SJSA1 (cell line): ENCODE measurements at regions not wholly inside any gene's neighbourhood (a gene's known extent, or its start where the extent isn't known, plus 50 kb on each side); places are given as distances from the start of the nearest gene placed in this dataset.

Source experiments
- DNase-seq, 2 experiments: peaks; one replicate each; pipeline ENCODE4 v3.0.0-alpha.2; 2015 to 2020; ENCODE audit warnings: low spot score in 2 of 2, low read depth in 1 of 2
- H3K27ac ChIP-seq: fragments of 250-450 bp; sonication (Bioruptor Pico); 2 replicates; pipeline ENCODE4 v1.5.1; 2020; ENCODE audit warnings: mild to moderate bottlenecking, moderate library complexity
- H3K27me3 ChIP-seq: fragments of 250-450 bp; sonication (Bioruptor Pico); replicated peaks from 2 replicates; pipeline ENCODE4 v1.5.1; 2020; ENCODE audit warnings: mild to moderate bottlenecking, moderate library complexity
- H3K36me3 ChIP-seq: fragments of 250-450 bp; sonication (Bioruptor Pico); 2 replicates; pipeline ENCODE4 v1.5.1; 2020; ENCODE audit warnings: mild to moderate bottlenecking
- H3K4me1 ChIP-seq: fragments of 250-450 bp; sonication (Bioruptor Pico); replicated peaks from 2 replicates; pipeline ENCODE4 v1.6.1; 2021; ENCODE audit warnings: mild to moderate bottlenecking
- H3K4me3 ChIP-seq: fragments of 250-450 bp; sonication (Bioruptor Pico); 2 replicates; pipeline ENCODE4 v1.5.1; 2020; ENCODE audit warnings: mild to moderate bottlenecking
- H3K9me3 ChIP-seq: fragments of 250-450 bp; sonication (Bioruptor Pico); replicated peaks from 2 replicates; pipeline ENCODE4 v1.5.1; 2020; ENCODE audit warnings: mild to moderate bottlenecking

DNA sequence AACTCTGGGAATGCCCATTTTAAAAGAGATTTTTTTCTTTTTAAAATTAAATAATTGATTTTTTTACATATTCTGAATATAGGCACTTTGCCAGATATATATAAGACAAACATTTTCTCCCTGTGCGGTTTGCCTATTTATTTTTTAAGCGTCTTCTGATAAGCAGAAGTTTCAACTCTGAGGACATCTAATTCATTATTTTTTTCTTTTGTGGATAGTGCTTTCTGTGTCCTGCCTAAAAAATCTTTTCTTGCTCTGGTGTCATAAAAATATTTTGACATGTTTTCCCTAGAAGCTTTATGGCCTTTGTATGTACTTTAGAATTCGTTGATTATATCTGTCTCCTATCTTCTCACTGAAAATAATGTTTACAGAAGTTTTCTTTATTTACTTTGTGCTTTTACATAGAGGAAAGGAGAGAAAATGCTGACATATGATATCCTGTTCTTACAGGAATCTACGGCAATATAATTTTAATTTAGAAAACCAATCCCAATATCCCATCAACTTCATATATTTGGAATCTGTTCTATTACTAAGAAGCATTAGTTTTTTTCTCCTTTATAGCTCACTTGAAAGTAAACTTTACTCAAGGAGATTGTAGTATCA lies 111.9 kb upstream of the EFNA5 start:
- no peak overlapping the region for H3K4me3 ChIP-seq
- no peak for DNase-seq
- no peaks in the 10 kb centered on the region for H3K36me3 ChIP-seq
- H3K27me3 ChIP-seq: no peaks in the 10 kb centered on the region
- H3K4me1 ChIP-seq: no peaks in the 10 kb centered on the region
- H3K27ac ChIP-seq: no peak overlapping the region
- no peaks in the 10 kb centered on the region for H3K9me3 ChIP-seq

GRCh38 chr5:107781451-107781850 lies 110.7 kb upstream of the EFNA5 start:
- no peak for DNase-seq
- H3K9me3 ChIP-seq: no peaks in the 10 kb centered on the region
- H3K27ac ChIP-seq: no peak overlapping the region
- no peaks in the 10 kb centered on the region for H3K27me3 ChIP-seq
- no peaks in the 10 kb centered on the region for H3K4me1 ChIP-seq
- no peak overlapping the region for H3K4me3 ChIP-seq
- no peaks in the 10 kb centered on the region for H3K36me3 ChIP-seq

DNA sequence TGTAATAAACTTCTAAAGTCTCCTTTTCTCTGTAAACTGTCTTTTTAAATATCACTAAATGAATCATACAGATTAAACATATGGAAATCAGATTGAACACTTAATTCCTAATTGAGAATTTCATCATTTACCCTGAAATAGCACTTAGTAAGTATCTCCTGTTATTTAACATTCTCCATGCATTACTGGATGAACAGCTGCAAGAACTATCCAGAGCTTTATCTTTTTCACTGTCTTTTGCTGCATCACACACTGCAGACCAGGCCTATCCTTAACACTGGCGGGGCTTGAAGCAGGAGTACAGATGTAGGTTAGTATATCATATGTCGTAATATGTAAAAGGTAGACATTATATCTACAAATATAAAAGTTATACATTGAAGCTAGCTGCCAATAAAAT lies 108.7 kb upstream of the EFNA5 start:
- Histone ChIP-seq H3K4me3 (no peak overlapping the region), H3K4me1 (no peaks in the 10 kb centered on the region), H3K9me3 (no peaks in the 10 kb centered on the region), H3K27me3 (no peaks in the 10 kb centered on the region), H3K27ac (no peak overlapping the region), H3K36me3 (no peaks in the 10 kb centered on the region)
- no peak for DNase-seq

- no peaks in the 10 kb centered on the region for H3K9me3 ChIP-seq
- DNase-seq: no peak
- H3K27me3 ChIP-seq: no peaks in the 10 kb centered on the region
- no peaks in the 10 kb centered on the region for H3K36me3 ChIP-seq
- H3K27ac ChIP-seq: no peak overlapping the region
- H3K4me3 ChIP-seq: no peak overlapping the region
- H3K4me1 ChIP-seq: no peaks in the 10 kb centered on the region
These were observed 107.9 kb upstream of the EFNA5 start for GRCh38 chr5:107778647-107779046.

- no peaks in the 10 kb centered on the region for H3K4me1 ChIP-seq
- H3K27ac ChIP-seq: no peak overlapping the region
- no peaks in the 10 kb centered on the region for H3K9me3 ChIP-seq
- H3K4me3 ChIP-seq: no peak overlapping the region
- no peaks in the 10 kb centered on the region for H3K27me3 ChIP-seq
- DNase-seq: no peak
- H3K36me3 ChIP-seq: no peaks in the 10 kb centered on the region
These were observed 106.4 kb upstream of the EFNA5 start for GRCh38 chr5:107776922-107777740.

DNA sequence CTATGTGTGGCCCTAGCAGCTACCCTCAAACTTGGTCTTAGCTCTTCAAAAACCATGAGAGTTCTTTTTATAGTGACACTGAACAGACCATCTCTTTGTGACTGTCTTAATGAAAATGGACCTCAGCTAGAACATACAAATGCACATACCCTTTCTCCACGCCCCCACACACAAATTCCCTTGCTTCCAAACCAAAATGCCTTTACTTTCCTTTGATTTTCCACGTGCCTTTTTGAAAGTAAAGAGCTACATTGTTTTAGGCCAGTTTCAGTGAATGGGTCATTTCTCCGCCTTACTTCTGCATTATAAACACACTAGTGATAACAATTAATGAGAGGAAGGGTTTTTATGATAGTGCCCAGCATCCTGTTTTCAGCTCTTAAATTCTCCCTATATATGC lies 105.8 kb upstream of the EFNA5 start:
- H3K27me3 ChIP-seq: no peaks in the 10 kb centered on the region; the same call in 1 of the 2 replicates
- DNase-seq: no peak

GRCh38 chr5:107774316-107774715 lies 103.6 kb upstream of the EFNA5 start:
- Histone ChIP-seq H3K4me1 (no peaks in the 10 kb centered on the region), H3K27ac (no peak overlapping the region), H3K36me3 (no peaks in the 10 kb centered on the region), H3K27me3 (no peaks in the 10 kb centered on the region; the same call in none of the 2 replicates), H3K4me3 (no peak overlapping the region), H3K9me3 (no peaks in the 10 kb centered on the region)
- DNase-seq: no peak

More for the DNA sequence above, 105.8 kb upstream of the EFNA5 start:
- no peaks in the 10 kb centered on the region for H3K9me3 ChIP-seq
- no peak overlapping the region for H3K27ac ChIP-seq
- no peak overlapping the region for H3K4me3 ChIP-seq
- no peaks in the 10 kb centered on the region for H3K4me1 ChIP-seq
- H3K36me3 ChIP-seq: no peaks in the 10 kb centered on the region

DNA sequence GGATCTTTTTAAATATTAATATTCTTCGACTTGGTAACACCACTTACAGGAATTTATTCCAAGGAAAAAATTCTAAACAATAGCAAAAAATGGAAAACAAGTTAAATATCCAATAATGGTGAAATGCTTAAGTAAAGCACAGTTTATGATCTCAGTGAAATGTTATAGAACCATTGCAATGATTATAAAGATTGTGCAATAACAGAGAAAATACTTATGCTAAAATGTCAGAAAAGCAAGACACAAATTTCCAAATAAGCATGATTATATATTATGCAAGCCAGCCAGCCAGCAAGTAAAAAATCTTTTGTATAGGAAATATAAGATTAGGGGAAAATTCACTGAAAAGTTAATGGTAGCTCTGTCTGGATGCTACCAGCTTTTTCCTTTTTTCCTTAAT lies 102.7 kb upstream of the EFNA5 start:
- Histone ChIP-seq H3K9me3 (no peaks in the 10 kb centered on the region), H3K27me3 (no peaks in the 10 kb centered on the region; the same call in none of the 2 replicates), H3K4me1 (no peaks in the 10 kb centered on the region), H3K4me3 (no peak overlapping the region), H3K36me3 (no peaks in the 10 kb centered on the region), H3K27ac (no peak overlapping the region)
- DNase-seq: no peak

- Histone ChIP-seq H3K9me3 (no peaks in the 10 kb centered on the region), H3K27me3 (no peaks in the 10 kb centered on the region; the same call in none of the 2 replicates), H3K27ac (no peak overlapping the region), H3K36me3 (no peaks in the 10 kb centered on the region), H3K4me1 (no peaks in the 10 kb centered on the region), H3K4me3 (no peak overlapping the region)
- no peak for DNase-seq
These were observed 101.9 kb upstream of the EFNA5 start for GRCh38 chr5:107772418-107773310.

DNA sequence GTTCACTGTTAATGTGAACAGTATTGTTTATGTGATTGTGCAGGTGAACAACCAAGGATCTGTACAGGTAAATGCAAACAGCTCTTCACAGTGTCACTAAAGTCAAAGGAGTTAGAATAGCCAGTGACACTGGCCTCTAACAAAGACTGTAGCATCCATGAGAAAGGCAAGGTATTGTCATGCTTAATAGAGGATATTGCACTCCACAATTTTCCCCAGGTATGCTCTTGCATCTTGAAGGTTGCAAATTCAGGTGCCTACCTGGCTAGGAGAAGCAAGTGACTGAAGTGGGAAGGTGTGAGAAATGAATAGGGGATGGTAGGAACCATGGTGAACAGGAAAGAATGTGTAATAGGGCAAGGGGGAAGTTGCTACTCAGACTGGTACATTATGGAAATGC lies 101.2 kb upstream of the EFNA5 start:
- Histone ChIP-seq H3K4me1 (no peaks in the 10 kb centered on the region), H3K27me3 (no peaks in the 10 kb centered on the region; the same call in none of the 2 replicates), H3K9me3 (no peaks in the 10 kb centered on the region), H3K27ac (no peak overlapping the region), H3K36me3 (no peaks in the 10 kb centered on the region), H3K4me3 (no peak overlapping the region)
- DNase-seq: no peak

DNA sequence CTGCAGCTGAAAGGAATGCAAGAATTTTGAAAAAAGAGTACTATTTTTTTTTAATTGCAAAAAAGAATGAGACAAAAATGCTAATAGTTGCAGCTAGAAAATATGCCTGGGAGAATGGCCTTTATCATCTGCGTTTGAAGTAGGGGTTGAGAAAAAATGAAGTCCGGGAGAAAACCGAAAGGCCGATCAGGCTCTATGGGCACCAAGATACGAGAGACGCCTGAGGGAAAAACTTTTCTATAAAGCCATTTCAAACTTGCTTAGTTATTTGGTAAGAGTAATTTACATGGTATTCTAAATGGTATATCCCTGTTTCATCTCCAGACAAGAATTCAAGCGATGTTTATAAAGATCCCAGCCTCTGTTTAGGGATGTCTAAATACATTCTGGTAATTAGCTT lies 99.3 kb upstream of the EFNA5 start:
- H3K9me3 ChIP-seq: no peaks in the 10 kb centered on the region
- H3K36me3 ChIP-seq: no peaks in the 10 kb centered on the region
- H3K27ac ChIP-seq: no peak overlapping the region
- no peak for DNase-seq
- no peaks in the 10 kb centered on the region for H3K4me1 ChIP-seq
- H3K4me3 ChIP-seq: no peak overlapping the region
- no peaks in the 10 kb centered on the region; the same call in none of the 2 replicates for H3K27me3 ChIP-seq

GRCh38 chr5:107769519-107769918 lies 98.8 kb upstream of the EFNA5 start:
- H3K27me3 ChIP-seq: no peaks in the 10 kb centered on the region; the same call in none of the 2 replicates
- H3K27ac ChIP-seq: no peak overlapping the region
- H3K4me1 ChIP-seq: no peaks in the 10 kb centered on the region
- H3K4me3 ChIP-seq: no peak overlapping the region
- no peak for DNase-seq
- H3K9me3 ChIP-seq: no peaks in the 10 kb centered on the region
- no peaks in the 10 kb centered on the region for H3K36me3 ChIP-seq

DNA sequence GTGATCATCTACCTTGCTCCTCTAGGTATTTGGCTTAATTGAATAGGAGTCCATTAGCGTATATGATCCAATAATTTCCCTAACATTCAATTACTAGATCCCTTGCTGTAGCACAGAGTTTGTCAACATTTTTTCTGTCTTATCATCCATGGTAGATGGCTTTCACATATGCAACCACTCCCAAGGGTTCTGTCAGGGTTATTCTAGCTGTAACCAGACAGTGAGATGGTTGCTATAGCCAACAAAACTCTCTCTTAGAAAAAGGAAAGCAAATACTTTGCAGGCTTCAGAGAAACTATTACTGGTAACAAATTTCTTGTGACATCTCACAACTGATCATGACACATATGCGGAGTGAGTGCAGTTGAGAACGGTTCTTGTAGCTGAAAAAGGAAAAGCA lies 96.2 kb upstream of the EFNA5 start:
- H3K9me3 ChIP-seq: no peaks in the 10 kb centered on the region
- no peaks in the 10 kb centered on the region for H3K4me1 ChIP-seq
- H3K27me3 ChIP-seq: no peaks in the 10 kb centered on the region; the same call in none of the 2 replicates
- DNase-seq: no peak
- H3K4me3 ChIP-seq: no peak overlapping the region
- H3K27ac ChIP-seq: no peak overlapping the region
- no peaks in the 10 kb centered on the region for H3K36me3 ChIP-seq

DNA sequence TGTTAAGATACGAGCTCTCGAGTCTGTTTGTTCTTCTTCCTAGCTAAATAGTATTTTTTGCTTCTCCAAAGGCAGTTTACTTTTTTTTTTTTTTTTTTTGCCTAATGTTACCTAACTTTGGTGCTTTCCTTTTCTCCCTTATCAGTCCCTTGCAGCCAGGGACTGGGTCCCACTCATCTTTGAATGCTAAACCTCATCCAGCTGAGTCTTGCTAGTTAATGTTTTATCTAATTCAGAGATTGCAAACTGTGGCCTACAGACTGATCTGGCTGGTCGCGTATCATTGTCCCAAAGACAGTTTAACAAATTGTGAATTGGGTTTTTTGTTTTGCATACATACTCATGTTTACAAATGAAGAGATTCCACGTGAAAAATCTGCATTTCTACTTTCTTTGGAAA lies 95.7 kb upstream of the EFNA5 start:
- DNase-seq: no peak
- Histone ChIP-seq H3K27ac (no peak overlapping the region), H3K36me3 (no peaks in the 10 kb centered on the region), H3K27me3 (no peaks in the 10 kb centered on the region; the same call in none of the 2 replicates), H3K4me1 (no peaks in the 10 kb centered on the region), H3K4me3 (no peak overlapping the region), H3K9me3 (no peaks in the 10 kb centered on the region)
